SK-N-MC (cell line): ENCODE measurements at regions not wholly inside any gene's neighbourhood (a gene's known extent, or its start where the extent isn't known, plus 50 kb on each side); places are given as distances from the start of the nearest gene placed in this dataset.

Source experiments
- EZH2 ChIP-seq: fragments of 200-600 bp; sonication (generic); IDR thresholded peaks from one replicate; pipeline ENCODE4 v1.6.1; 2017; ENCODE audit warnings: antibody characterized with exemption
- FOXP2 ChIP-seq: optimal IDR thresholded peaks from 2 replicates; pipeline ENCODE3; 2011; ENCODE audit warnings: mild to moderate bottlenecking, moderate library complexity; ENCODE audit not compliant: insufficient read depth; ENCODE audit errors: extremely low read length, control extremely low read depth
- POLR2AphosphoS5 ChIP-seq: IDR thresholded peaks from 2 replicates; pipeline ENCODE4 v1.6.1; 2012; ENCODE audit warnings: mild to moderate bottlenecking, low read depth, low read length, borderline replicate concordance

- TF ChIP-seq EZH2 (no peak), POLR2AphosphoS5 (no peak), FOXP2 (no peak)
These were observed 317.1 kb downstream of the MYCN start for GRCh38 chr2:16257322-16258028.
